ENCODE measurements at regions not wholly inside any gene's neighbourhood (a gene's known extent, or its start where the extent isn't known, plus 50 kb on each side); places are given as distances from the start of the nearest gene placed in this dataset.
"Not testable (repeated sequence)": the region's sequence is repeated elsewhere in the genome, so short reads cannot be mapped to it uniquely, and the experiment has no call there.

DNA sequence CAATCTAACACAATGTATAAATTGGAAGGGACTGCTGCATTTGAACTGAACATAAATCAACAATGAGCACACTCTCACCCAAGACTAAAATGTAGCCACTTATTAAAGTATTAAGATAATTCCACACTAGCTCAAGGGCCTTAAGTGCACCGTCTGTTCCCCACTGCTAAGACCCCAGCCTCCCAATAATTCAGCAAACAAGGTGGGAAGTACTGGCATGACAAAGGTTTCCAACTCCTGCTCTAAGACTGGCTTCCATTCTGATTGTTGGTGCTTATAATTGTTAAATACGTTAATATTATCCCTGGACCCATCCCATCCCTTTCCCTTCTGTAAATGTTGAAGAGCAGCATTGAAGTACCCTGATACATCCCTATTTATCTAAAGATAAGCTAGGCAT is 636.7 kb downstream of the NR2F1-AS1 start:
- Histone ChIP-seq H3K4me3 (ENCODE audit: extremely low read depth, insufficient read depth, low read length, poor library complexity, severe bottlenecking) (no peak overlapping the region), H3K9me3 (ENCODE audit: control insufficient read depth, low read length) (no peaks in the 10 kb centered on the region), H3K27ac (ENCODE audit: low read depth, low read length, severe bottlenecking) (no peak overlapping the region), H3K36me3 (ENCODE audit: control insufficient read depth, insufficient read depth, low read length) (no peaks in the 10 kb centered on the region), H3K4me1 (ENCODE audit: control insufficient read depth, insufficient read depth, low read length, poor library complexity, severe bottlenecking) (no peaks in the 10 kb centered on the region)
- no CpG with 5 or more reads among the region's 2 CpGs for whole genome bisulfite sequencing, 2 experiments (ENCODE audit: insufficient coverage in 2 of 2)

DNA sequence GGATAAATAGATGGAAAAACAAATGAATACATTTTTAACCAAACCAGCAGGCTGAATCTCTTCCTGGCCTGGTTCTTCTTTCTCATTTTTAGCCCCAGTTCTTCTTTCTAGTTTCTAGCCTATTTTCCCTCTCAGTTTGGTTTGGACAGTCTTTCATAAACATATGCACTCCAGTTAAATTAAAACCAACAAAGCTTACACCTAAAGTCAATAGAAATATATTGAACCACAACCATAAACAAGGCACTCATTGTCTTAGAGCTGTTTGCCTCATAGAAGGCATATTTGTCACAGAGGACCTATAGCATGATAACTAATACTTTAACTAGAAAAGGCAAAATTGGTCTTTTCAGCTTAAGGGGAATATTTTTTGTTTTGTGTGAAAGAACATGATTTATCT is 638.3 kb downstream of the NR2F1-AS1 start:
- no peaks in the 10 kb centered on the region for H3K9me3 ChIP-seq (ENCODE audit: control insufficient read depth, low read length)
- H3K4me1 ChIP-seq (ENCODE audit: control insufficient read depth, insufficient read depth, low read length, poor library complexity, severe bottlenecking) = no peaks in the 10 kb centered on the region
- no peaks in the 10 kb centered on the region for H3K36me3 ChIP-seq (ENCODE audit: control insufficient read depth, insufficient read depth, low read length)
- H3K4me3 ChIP-seq (ENCODE audit: extremely low read depth, insufficient read depth, low read length, poor library complexity, severe bottlenecking) = no peak overlapping the region
- H3K27ac ChIP-seq (ENCODE audit: low read depth, low read length, severe bottlenecking) = no peak overlapping the region

DNA sequence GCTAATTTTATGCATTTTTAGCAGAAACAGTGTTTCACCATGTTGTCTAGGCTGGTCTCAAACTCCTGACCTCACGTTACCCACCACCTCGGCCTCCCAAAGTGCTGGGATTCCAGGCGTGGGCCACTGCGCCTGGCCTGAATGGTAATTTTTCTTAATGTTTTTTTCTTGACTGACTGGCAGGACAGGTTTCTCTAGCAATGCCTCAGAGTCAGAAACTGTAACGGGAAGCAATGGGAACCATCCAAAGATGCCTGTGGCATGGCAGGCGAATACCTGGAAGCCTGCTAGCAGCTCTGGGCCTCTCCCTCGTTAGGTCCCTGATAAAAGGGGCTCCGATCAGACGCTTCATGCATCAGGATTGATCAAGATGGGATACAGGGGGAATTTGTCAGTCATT is 639.2 kb downstream of the NR2F1-AS1 start:
- Histone ChIP-seq H3K27ac (ENCODE audit: low read depth, low read length, severe bottlenecking) (no peak overlapping the region), H3K9me3 (ENCODE audit: control insufficient read depth, low read length) (no peaks in the 10 kb centered on the region), H3K4me1 (ENCODE audit: control insufficient read depth, insufficient read depth, low read length, poor library complexity, severe bottlenecking) (no peaks in the 10 kb centered on the region), H3K4me3 (ENCODE audit: extremely low read depth, insufficient read depth, low read length, poor library complexity, severe bottlenecking) (no peak overlapping the region), H3K36me3 (ENCODE audit: control insufficient read depth, insufficient read depth, low read length) (no peaks in the 10 kb centered on the region)
- WGBS, 2 experiments (ENCODE audit: insufficient coverage in 2 of 2) = 94 to 98% methylated on average over 9 of the region's 9 CpGs

DNA sequence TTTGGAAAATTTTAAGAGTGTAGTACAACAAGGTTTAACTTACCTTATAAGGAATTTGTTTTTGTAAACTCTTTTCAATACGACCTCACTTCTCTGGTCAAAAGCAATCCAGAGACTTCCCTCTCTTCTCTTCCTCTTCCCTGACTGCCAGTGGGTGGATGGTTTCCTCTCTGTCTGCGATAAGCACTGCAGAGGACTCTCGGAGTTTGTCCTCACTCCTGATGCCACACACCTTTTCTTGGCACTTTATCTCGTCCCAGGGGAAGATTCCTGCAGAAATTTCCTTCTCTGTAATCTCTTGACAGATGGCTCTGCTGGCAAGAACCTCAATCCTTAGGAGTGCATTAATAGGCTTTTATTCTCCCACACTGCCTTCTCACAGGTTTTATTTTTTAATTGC is 641.6 kb downstream of the NR2F1-AS1 start:
- no peaks in the 10 kb centered on the region for H3K9me3 ChIP-seq (ENCODE audit: control insufficient read depth, low read length)
- H3K4me3 ChIP-seq (ENCODE audit: extremely low read depth, insufficient read depth, low read length, poor library complexity, severe bottlenecking) = no peak overlapping the region
- H3K36me3 ChIP-seq (ENCODE audit: control insufficient read depth, insufficient read depth, low read length) = no peaks in the 10 kb centered on the region
- H3K27ac ChIP-seq (ENCODE audit: low read depth, low read length, severe bottlenecking) = no peak overlapping the region
- H3K4me1 ChIP-seq (ENCODE audit: control insufficient read depth, insufficient read depth, low read length, poor library complexity, severe bottlenecking) = no peaks in the 10 kb centered on the region
- 17 to 61% methylated on average over 1 to 2 of the region's 4 CpGs for WGBS, 2 experiments (ENCODE audit: insufficient coverage in 2 of 2)

DNA sequence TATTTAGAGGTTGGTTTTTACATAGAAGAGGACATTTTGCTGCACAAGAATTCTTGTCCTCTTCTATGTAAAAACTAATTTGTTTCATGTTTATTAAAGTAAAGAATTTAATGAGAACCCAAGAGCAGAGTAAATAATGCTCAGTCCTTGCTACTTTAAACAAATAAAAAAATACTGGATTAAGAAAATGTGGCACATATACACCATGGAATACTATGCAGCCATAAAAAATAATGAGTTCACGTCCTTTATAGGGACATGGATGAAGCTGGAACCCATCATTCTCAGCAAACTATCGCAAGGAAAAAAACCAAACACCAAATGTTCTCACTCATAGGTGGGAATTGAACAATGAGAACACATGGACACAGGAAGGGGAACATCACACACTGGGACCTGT is 643.6 kb downstream of the NR2F1-AS1 start:
- 100% methylated on average over 1 of the region's 2 CpGs; no CpG with 5 or more reads in 1 of the 2 experiments for WGBS, 2 experiments (ENCODE audit: insufficient coverage in 2 of 2)
- not testable (repeated sequence) for H3K27ac ChIP-seq (ENCODE audit: low read depth, low read length, severe bottlenecking); H3K36me3 ChIP-seq (ENCODE audit: control insufficient read depth, insufficient read depth, low read length); H3K4me3 ChIP-seq (ENCODE audit: extremely low read depth, insufficient read depth, low read length, poor library complexity, severe bottlenecking); H3K4me1 ChIP-seq (ENCODE audit: control insufficient read depth, insufficient read depth, low read length, poor library complexity, severe bottlenecking); H3K9me3 ChIP-seq (ENCODE audit: control insufficient read depth, low read length)

DNA sequence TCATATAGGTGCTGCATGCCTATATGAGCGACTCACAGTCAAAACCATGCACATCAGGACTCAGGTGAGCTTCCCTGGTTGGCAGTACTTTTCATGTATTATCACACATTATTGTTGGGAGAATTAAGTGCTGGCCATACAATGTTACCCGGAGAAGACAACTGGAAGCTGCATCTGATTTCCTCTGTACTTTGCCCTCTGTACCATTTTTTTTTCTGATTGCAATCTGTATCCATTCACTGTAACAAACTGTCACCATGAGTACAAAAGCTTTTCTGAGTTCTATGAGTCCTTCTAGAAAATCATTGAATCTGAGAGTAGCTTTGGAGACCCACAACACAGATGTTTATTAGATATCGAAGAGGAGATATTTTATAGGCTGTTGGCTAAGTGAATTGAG is 651.0 kb downstream of the NR2F1-AS1 start:
- H3K4me3 ChIP-seq (ENCODE audit: extremely low read depth, insufficient read depth, low read length, poor library complexity, severe bottlenecking) = no peak overlapping the region
- 100% methylated on average over 1 to 2 of the region's 3 CpGs for WGBS, 2 experiments (ENCODE audit: insufficient coverage in 2 of 2)
- no peaks in the 10 kb centered on the region for H3K4me1 ChIP-seq (ENCODE audit: control insufficient read depth, insufficient read depth, low read length, poor library complexity, severe bottlenecking)
- no peaks in the 10 kb centered on the region for H3K36me3 ChIP-seq (ENCODE audit: control insufficient read depth, insufficient read depth, low read length)
- H3K9me3 ChIP-seq (ENCODE audit: control insufficient read depth, low read length) = no peaks in the 10 kb centered on the region
- H3K27ac ChIP-seq (ENCODE audit: low read depth, low read length, severe bottlenecking) = no peak overlapping the region

DNA sequence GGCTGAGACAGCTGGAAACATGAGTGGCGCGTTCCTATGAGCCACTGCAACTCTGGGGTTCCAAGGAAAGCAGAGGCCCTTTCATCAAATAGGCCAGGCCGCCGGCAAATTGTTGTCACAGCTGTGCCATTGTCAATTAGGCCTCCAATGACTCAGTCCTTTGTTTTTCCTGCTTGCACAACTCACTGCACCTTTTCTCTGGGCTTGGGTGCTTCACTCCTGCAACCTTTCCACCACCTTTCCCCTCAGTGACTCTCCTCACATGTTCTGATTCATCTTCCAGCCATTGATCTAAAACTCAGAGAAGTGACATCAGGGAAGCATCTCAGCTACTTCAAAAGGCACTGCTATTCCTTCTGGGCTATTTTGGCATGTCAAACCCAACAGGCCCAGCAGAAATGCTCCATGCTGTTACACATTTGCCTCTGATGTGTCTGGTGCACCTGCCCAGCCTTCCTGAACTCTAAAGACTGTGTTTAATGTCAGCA is 653.7 kb downstream of the NR2F1-AS1 start:
- Histone ChIP-seq H3K27ac (ENCODE audit: low read depth, low read length, severe bottlenecking) (no peak overlapping the region), H3K4me3 (ENCODE audit: extremely low read depth, insufficient read depth, low read length, poor library complexity, severe bottlenecking) (no peak overlapping the region), H3K4me1 (ENCODE audit: control insufficient read depth, insufficient read depth, low read length, poor library complexity, severe bottlenecking) (no peaks in the 10 kb centered on the region), H3K36me3 (ENCODE audit: control insufficient read depth, insufficient read depth, low read length) (no peaks in the 10 kb centered on the region), H3K9me3 (ENCODE audit: control insufficient read depth, low read length) (no peaks in the 10 kb centered on the region)
- WGBS, 2 experiments (ENCODE audit: insufficient coverage in 2 of 2) = 64 to 74% methylated on average over 4 of the region's 4 CpGs

DNA sequence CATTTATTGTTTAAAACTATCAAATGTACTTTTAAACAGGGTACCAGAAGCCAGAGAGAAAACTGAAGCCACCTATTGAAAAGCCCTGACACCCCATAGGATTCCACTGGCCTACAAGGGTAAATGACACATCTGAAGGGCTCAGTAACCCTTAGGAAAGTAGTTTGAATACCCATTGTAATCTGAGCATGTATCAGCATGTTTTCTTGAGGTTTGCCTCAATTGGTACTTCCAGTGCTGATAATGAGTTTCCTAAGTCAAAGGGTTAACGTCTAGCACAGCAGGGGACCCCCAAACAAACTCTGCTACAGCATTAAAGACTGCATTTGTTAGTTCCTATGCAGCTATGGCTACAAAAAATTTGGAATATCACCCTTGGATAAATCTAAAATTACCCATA is 657.1 kb downstream of the NR2F1-AS1 start:
- Histone ChIP-seq H3K36me3 (ENCODE audit: control insufficient read depth, insufficient read depth, low read length) (no peaks in the 10 kb centered on the region), H3K4me1 (ENCODE audit: control insufficient read depth, insufficient read depth, low read length, poor library complexity, severe bottlenecking) (no peaks in the 10 kb centered on the region), H3K9me3 (ENCODE audit: control insufficient read depth, low read length) (no peaks in the 10 kb centered on the region), H3K27ac (ENCODE audit: low read depth, low read length, severe bottlenecking) (no peak overlapping the region), H3K4me3 (ENCODE audit: extremely low read depth, insufficient read depth, low read length, poor library complexity, severe bottlenecking) (no peak overlapping the region)
- WGBS, 2 experiments (ENCODE audit: insufficient coverage in 2 of 2) = 0% methylated on average over 1 of the region's 1 CpG; no CpG with 5 or more reads in 1 of the 2 experiments

DNA sequence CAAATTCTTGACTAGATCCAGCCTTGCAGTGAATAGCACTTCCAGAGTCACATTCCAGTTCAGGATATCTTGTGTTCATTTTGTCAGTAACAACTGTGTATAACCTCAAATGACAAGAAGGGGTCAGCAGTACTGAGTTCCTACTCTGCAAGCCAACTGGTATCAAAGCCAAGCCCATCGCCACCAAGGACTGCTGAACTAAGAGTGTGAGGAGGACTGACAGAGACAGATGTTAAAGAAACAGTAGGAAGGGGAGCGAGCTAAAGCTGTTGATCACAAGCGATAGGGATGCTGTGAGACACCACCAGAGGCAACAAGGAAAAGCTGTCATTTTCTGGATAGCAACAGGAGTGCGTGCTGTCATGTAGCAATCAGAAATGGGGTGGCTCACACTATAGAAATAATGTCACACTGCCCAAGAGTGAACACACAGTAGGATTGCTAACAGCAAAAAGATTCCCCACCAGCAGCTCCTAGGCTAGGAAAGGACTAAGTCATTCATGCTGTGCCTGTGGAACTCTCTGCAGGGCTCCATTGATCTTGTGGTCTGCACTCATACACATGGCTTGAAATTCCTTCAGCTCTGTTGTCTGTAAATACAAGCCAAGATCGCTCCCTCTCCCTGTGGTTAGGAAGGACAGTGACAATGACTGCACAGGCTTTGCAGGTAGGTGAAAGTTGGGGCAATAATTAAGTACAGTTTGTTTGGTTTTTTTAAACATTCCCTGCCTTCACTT is 658.6 kb downstream of the NR2F1-AS1 start:
- H3K27ac ChIP-seq (ENCODE audit: low read depth, low read length, severe bottlenecking) = no peak overlapping the region
- H3K9me3 ChIP-seq (ENCODE audit: control insufficient read depth, low read length) = no peaks in the 10 kb centered on the region
- H3K4me3 ChIP-seq (ENCODE audit: extremely low read depth, insufficient read depth, low read length, poor library complexity, severe bottlenecking) = no peak overlapping the region
- WGBS, 2 experiments (ENCODE audit: insufficient coverage in 2 of 2) = 65 to 81% methylated on average over 4 of the region's 5 CpGs
- H3K4me1 ChIP-seq (ENCODE audit: control insufficient read depth, insufficient read depth, low read length, poor library complexity, severe bottlenecking) = no peaks in the 10 kb centered on the region
- no peaks in the 10 kb centered on the region for H3K36me3 ChIP-seq (ENCODE audit: control insufficient read depth, insufficient read depth, low read length)

DNA sequence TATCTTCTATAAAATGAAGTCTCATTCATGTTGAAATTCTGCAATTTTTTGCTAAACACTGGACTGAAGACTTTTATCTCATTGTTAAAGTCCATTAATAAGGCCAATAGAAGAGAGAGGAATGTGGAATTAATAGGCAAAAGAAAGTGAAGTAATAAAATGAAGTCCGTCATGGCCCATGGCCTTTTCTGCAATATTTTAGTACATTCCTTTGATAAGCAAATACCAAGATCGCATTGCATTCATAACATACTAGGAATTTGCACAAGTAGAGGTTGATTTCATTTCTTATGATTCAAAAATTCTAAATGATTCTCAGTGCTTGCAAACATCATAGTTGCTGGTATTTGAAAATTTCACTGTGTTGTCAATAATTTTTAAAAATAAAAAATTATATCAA is 664.0 kb downstream of the NR2F1-AS1 start:
- Histone ChIP-seq H3K4me1 (ENCODE audit: control insufficient read depth, insufficient read depth, low read length, poor library complexity, severe bottlenecking) (no peaks in the 10 kb centered on the region), H3K4me3 (ENCODE audit: extremely low read depth, insufficient read depth, low read length, poor library complexity, severe bottlenecking) (no peak overlapping the region), H3K36me3 (ENCODE audit: control insufficient read depth, insufficient read depth, low read length) (no peaks in the 10 kb centered on the region), H3K27ac (ENCODE audit: low read depth, low read length, severe bottlenecking) (no peak overlapping the region), H3K9me3 (ENCODE audit: control insufficient read depth, low read length) (no peaks in the 10 kb centered on the region)
- WGBS, 2 experiments (ENCODE audit: insufficient coverage in 2 of 2) = no CpG with 5 or more reads among the region's 2 CpGs

DNA sequence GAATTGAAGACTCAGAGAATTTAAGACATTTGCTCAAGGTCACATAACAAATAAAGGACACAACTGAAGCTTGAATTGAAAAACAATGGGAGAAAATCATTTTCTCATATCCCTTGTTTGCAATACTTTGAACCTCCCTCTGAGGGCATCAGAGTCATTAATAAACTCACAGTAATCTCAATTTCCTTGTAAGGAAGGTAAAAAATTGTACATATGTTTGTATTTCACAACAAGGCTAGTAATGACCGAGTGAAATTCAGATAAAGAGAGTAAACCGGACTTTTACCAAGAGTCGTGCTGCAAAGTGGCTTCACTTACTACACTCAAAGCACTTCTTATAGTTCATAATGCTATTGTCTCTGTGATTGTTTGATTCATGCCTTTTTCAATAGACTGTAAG is 665.0 kb downstream of the NR2F1-AS1 start:
- no peaks in the 10 kb centered on the region for H3K36me3 ChIP-seq (ENCODE audit: control insufficient read depth, insufficient read depth, low read length)
- no peak overlapping the region for H3K4me3 ChIP-seq (ENCODE audit: extremely low read depth, insufficient read depth, low read length, poor library complexity, severe bottlenecking)
- H3K4me1 ChIP-seq (ENCODE audit: control insufficient read depth, insufficient read depth, low read length, poor library complexity, severe bottlenecking) = no peaks in the 10 kb centered on the region
- no CpG with 5 or more reads among the region's 3 CpGs for WGBS, 2 experiments (ENCODE audit: insufficient coverage in 2 of 2)
- no peak overlapping the region for H3K27ac ChIP-seq (ENCODE audit: low read depth, low read length, severe bottlenecking)
- no peaks in the 10 kb centered on the region for H3K9me3 ChIP-seq (ENCODE audit: control insufficient read depth, low read length)
